ENCODE measurements at regions not wholly inside any gene's neighbourhood (a gene's known extent, or its start where the extent isn't known, plus 50 kb on each side); places are given as distances from the start of the nearest gene placed in this dataset.

DNA sequence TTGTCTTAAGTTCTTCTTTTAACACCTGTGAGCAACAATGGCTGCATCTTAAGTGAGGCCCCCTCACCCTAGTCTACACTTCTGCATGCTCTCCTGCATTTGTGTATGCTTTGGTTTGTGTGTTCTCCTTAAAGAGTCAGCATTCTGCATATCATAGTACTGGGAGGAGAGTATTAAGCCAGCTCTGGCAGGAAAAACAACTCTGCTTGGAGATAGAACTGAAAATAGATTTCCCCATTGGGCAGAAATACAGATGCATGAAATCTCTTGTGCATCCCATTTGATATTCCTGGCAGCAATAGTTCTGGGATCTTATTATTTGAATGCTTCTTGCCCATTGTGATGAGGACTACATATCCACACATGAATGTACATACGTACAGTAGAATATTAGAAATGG lies 70.6 kb upstream of the PRICKLE1 start:
- Mint-ChIP-seq H3K4me1 (no peaks in the 10 kb centered on the region), H3K36me3 (ENCODE audit: insufficient read depth in 1 of 3, low read depth in 3 of 3) (peaks cover 15 to 30% (median 21%) of the 10 kb centered on the region in 3 experiments), H3K4me3 (no peak overlapping the region), H3K27ac (no peak overlapping the region), H3K27me3 (ENCODE audit: low read depth) (no peaks in the 10 kb centered on the region; the same call in 1 of the 2 replicates), H3K9me3 (peaks cover 27 to 34% of the 10 kb centered on the region in 2 experiments)
- H2BK12ac ChIP-seq (ENCODE audit: insufficient read length, low read depth, low read length): no peak overlapping the region
- H4K5ac ChIP-seq (ENCODE audit: insufficient read length, low read depth, low read length): no peak overlapping the region
- H3K23ac ChIP-seq (ENCODE audit: insufficient read length, low read depth, low read length): no peak overlapping the region
- H3K27ac ChIP-seq (ENCODE audit: insufficient read length, low read depth, low read length): no peak overlapping the region
- DNase-seq: no peak
- H2AFZ ChIP-seq (ENCODE audit: low read length): no peak overlapping the region
- no peaks in the 10 kb centered on the region for H3K27me3 ChIP-seq (ENCODE audit: insufficient read depth, low read length)
- no peak overlapping the region for H2AK5ac ChIP-seq (ENCODE audit: insufficient read length, low read length)
- H3K14ac ChIP-seq (ENCODE audit: insufficient read depth, low read length): no peak overlapping the region
- H2BK120ac ChIP-seq (ENCODE audit: low read depth, low read length, poor library complexity, severe bottlenecking): no peak overlapping the region
- H2BK15ac ChIP-seq (ENCODE audit: low read depth, low read length): no peak overlapping the region
- no peak overlapping the region for H3K56ac ChIP-seq (ENCODE audit: insufficient read length, low read depth, low read length)
- no peak overlapping the region for H2BK20ac ChIP-seq (ENCODE audit: low read depth, low read length, poor library complexity, severe bottlenecking)
- no peaks in the 10 kb centered on the region for H3K79me2 ChIP-seq (ENCODE audit: insufficient read depth, low read length)
- H3K23me2 ChIP-seq (ENCODE audit: insufficient read length, low read depth, low read length, poor library complexity, severe bottlenecking): no peaks in the 10 kb centered on the region
- H3K4me1 ChIP-seq (ENCODE audit: insufficient read depth, low read length): no peaks in the 10 kb centered on the region
- H3K9me3 ChIP-seq (ENCODE audit: control insufficient read depth, low read depth, low read length): peaks cover 6% of the 10 kb centered on the region
- H3K18ac ChIP-seq (ENCODE audit: insufficient read length, low read depth, low read length): no peak overlapping the region
- no peaks in the 10 kb centered on the region for H4K20me1 ChIP-seq (ENCODE audit: control insufficient read depth, insufficient read depth, insufficient read length)
- H3K4me2 ChIP-seq (ENCODE audit: insufficient read depth, insufficient read length, low read length): no peak overlapping the region
- H3K9ac ChIP-seq (ENCODE audit: extremely low read depth, insufficient read length, low read length): no peak overlapping the region
- no peak overlapping the region for H4K91ac ChIP-seq (ENCODE audit: insufficient read length, low read depth, low read length)
- no peak overlapping the region for H3K4ac ChIP-seq (ENCODE audit: low read depth, low read length)
- no peak overlapping the region for H3T11ph ChIP-seq (ENCODE audit: low read length)
- no CpG with 5 or more reads among the region's 1 CpG for WGBS (ENCODE audit: extremely low coverage, insufficient read length, low lambda C conversion rate)
- no peak overlapping the region for H2BK5ac ChIP-seq (ENCODE audit: insufficient read length, low read length)
- H4K8ac ChIP-seq (replicated peaks; ENCODE audit: insufficient read length, low read depth, low read length): no peak overlapping the region
- TF ChIP-seq, protein P1, sequence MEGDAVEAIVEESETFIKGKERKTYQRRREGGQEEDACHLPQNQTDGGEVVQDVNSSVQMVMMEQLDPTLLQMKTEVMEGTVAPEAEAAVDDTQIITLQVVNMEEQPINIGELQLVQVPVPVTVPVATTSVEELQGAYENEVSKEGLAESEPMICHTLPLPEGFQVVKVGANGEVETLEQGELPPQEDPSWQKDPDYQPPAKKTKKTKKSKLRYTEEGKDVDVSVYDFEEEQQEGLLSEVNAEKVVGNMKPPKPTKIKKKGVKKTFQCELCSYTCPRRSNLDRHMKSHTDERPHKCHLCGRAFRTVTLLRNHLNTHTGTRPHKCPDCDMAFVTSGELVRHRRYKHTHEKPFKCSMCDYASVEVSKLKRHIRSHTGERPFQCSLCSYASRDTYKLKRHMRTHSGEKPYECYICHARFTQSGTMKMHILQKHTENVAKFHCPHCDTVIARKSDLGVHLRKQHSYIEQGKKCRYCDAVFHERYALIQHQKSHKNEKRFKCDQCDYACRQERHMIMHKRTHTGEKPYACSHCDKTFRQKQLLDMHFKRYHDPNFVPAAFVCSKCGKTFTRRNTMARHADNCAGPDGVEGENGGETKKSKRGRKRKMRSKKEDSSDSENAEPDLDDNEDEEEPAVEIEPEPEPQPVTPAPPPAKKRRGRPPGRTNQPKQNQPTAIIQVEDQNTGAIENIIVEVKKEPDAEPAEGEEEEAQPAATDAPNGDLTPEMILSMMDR (conservative IDR thresholded peaks at IDR 0.05): no peak
- no peaks in the 10 kb centered on the region for H3K79me1 ChIP-seq (ENCODE audit: insufficient read depth, low read depth, low read length, poor library complexity, severe bottlenecking)
